ENCODE measurements at regions not wholly inside any gene's neighbourhood (a gene's known extent, or its start where the extent isn't known, plus 50 kb on each side); places are given as distances from the start of the nearest gene placed in this dataset.

DNA sequence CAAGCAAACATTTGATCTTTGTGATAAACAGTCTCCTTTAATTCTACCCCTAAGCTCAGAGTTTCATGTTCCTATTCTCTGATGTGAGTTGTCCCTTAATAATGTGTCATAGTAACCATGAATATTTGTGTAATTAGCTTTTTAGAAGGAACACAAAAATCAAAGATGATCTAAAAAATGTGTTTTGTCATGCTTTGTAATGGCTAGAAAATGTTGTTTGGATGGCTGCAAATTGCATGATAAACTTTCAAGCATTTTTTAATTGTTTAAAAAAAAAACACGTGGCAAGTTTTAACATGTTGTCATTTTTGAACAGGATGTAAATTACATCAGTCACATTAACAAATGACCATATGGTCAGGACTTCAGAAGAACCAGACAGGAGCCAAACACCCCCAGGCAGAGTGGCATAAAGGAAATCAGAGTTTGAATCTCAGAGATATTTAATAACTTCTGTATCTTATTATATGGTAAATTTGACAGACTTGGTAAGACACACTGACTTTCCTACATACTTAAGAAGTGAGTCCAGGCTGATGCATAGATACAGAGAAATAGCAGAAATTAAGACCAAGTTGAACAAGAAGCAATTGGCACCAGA is 223.9 kb upstream of the VEGFC start:
- no peak for DNase-seq (ENCODE audit: low read depth)
- no peak overlapping the region for H3K4me3 ChIP-seq (ENCODE audit: low read depth, low read length)

DNA sequence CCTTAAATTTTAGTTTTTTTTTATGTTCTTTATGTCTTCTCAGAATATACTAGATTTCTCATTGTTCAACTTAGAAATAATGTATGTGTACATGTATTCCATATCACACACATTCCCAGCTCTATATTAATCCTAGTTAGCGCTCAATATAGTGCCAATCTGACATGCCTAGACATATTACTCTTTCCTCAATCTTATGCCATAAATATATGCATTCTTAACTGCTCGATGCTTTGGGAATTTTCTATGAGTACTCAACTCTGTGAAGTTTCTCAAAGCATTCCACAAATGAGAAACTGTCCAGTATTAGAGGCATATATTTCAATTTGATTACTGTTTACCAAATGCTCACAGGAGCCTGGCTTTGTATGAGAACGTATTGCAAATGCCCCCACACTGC is 231.2 kb upstream of the VEGFC start:
- no peak overlapping the region for H3K4me3 ChIP-seq (ENCODE audit: low read depth, low read length)
- DNase-seq (ENCODE audit: low read depth): no peak

DNA sequence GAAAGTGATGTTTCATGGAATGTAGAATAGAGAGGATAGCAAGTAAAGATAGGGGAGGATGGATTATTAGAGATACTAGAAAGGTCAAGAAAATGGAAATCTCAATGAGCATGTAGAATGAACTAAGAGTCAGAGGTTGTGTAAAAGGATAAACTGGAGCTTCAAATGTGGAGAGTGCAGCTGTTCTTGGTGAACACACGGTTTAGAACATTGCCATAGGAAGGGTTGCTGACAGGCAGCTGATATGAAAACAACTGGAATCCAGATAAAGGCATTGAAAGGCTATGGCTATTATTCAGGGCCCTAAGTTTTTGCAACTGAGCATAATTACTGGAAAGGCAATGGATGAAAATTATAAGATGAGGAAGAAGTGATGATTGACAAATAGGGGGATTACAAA is 239.6 kb upstream of the VEGFC start:
- H3K4me3 ChIP-seq (ENCODE audit: low read depth, low read length): no peak overlapping the region
- DNase-seq (ENCODE audit: low read depth): no peak

DNA sequence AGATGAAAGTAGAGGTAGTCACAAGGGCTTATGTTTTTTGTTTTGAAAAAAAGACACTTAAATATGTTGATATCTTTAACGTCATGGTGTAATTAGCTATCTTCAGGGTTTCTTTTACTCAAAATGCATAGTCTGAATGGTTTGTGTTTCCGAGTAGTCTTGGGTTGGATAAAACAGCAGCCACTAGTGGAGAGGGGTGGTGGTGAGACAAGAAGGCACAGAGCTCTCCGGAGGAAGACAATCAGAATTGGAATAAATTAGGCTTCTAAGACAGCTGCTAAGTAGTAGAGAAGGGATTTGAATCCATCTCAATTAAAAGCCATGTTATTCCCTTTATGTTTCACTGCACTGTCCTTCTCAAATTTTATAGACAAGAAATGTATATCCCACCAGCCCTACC is 240.4 kb upstream of the VEGFC start:
- DNase-seq (ENCODE audit: low read depth): no peak
- H3K4me3 ChIP-seq (ENCODE audit: low read depth, low read length): no peak overlapping the region

DNA sequence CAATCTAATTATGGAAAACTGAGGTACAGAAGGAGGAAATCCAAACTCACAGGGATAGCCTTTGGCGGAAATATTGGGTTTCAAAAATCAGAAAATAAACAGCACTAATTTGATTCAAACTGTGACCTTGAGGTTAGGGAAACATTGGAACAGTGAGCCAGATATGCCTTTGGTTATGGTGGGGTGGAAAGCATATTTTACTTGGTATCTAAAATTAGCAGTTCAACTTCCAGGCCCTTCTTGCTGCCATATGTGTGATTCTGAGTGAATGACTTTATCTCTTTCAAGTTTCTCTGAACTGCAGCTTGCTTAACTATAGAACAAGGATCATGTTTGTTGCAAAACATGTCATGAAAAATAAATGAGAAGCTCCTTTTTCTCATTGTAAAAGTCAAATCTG is 240.9 kb upstream of the VEGFC start:
- H3K4me3 ChIP-seq (ENCODE audit: low read depth, low read length): no peak overlapping the region
- no peak for DNase-seq (ENCODE audit: low read depth)

DNA sequence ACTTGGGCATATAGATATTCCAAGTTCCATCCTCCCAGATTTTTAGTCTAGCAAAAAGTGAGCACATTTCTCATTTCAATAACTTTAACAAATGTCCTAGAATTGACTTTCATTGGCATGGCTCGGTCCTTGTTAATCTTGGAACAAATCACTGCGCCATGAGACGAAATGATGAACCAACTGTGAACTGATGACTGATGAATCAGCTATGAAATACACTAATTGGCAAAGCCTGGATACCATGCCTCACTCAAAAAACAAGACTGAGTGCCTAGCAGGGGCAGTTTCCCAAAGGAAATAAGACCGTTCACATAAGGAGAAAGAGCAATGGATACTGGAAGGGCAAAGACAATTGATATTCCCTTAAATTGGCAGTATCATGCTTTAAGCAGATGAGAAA is 248.6 kb upstream of the VEGFC start:
- DNase-seq (ENCODE audit: low read depth): no peak
- no peak overlapping the region for H3K4me3 ChIP-seq (ENCODE audit: low read depth, low read length)

DNA sequence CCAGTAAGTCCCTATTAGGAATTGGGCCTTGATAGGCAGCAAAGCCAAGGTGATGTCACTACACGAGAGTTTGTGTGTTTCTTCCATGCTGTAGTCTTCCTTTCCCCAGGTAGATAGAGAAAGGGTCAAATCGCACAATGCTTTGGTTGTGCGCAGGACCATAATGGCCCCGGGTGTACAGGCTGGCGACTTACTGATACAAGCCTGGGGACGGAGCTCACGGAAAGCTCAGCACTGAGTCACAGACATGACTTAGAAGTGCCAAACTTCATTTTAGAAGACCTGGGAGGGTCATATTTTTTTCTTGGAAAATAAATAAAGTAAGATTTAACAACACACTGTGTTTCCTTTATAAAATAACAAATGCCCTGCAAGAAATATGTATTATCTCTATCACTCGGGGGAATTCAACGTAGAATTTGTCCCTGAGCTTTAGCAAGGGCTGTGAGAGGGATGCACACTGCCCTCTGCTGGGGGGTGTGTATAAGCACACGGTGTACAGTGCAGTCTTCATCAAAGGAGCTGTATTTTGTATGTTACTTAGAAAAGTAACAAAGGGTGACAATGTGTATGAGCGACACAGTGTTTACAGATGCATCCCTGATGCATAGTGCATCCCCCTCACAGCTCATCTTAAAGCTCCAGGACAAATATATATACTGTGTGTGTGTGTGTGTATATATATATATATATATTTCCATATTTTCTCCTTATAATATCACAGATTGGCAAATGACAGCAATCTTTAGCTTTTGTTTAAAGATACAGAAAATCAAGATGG is 254.5 kb upstream of the VEGFC start:
- H3K4me3 ChIP-seq (ENCODE audit: low read depth, low read length): no peak overlapping the region
- peak; percentile 34 for DNase-seq (ENCODE audit: low read depth)

DNA sequence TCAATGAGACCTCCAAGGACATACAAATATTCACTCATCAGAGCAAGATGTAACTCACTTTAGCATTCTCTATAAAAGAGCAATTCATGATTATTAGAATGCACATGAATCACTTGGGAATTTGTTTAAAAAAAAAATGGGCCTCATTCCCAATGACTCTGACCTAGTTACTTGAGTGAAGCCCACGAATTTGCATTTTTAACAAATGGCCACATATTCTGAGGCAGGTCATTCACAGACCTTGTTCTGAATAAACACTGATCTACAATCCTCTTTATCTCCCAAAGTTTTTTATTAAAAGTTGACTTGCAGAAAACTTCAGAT is 255.1 kb upstream of the VEGFC start:
- H3K4me3 ChIP-seq (ENCODE audit: low read depth, low read length): no peak overlapping the region
- DNase-seq (ENCODE audit: low read depth): peak; percentile 4

DNA sequence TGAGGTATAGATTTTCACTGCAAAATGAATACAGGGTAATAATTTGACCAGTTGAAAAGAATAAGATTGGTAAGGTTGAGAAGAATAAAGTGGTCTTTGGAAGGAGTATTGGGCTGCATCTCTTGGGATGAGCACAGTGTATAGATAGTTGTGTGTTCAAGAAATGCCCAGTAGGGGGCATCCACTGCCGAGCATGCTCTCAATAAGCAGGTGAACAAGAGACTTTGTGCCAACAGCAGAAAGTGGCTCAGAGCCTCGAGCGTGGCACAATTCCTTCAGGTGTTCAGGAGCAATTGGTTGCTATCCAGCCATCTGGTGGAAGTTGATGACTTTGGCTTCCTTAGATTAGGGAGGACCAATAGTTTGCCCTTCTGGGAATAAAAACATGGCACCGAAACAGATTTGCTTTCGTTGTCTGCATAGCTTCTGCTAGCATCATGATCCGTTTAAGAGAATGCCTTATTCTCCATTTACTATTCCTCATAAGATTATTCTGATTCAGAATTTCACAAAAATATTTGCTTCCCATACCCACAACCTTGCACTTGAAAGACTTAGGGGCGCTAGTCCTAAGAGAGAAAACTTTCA is 258.1 kb upstream of the NEIL3 start:
- no peak for DNase-seq (ENCODE audit: low read depth)

DNA sequence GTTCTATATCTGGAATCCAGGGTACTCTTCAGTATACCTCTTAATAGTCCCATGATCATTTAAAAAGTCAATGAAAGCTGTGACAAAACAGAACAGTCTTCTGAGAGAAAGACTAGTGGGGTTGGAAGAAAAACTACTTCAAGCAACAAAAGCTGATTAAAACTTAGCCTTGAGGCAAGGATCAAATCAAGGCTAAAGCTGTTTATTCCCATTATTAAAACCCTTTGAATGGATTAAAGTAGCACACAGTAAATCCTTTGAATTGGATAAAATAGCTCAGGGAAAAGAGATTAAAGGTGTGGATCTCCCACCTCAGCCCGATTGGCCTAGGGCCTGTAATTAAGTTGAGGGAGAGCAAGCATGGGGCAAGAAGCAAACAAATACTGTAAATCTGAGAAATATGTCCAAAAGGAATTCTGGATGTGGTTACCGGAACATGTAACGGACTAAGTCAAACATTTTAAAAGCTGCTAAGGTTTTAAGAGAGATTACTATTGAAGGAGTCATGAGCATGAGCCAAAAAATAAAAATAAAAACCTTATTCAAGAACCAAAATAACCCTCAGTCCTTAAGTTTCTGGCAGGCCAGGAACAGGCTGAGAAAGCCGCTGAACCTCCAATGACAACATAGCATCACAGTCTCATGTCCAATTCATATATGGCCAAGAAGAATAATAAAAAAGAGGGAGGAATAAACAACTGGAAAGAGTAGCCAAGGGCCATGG is 257.3 kb upstream of the NEIL3 start:
- DNase-seq (ENCODE audit: low read depth): no peak
- H3K4me3 ChIP-seq (ENCODE audit: low read depth, low read length): no peak overlapping the region

More for the DNA sequence above, 258.1 kb upstream of the NEIL3 start:
- H3K4me3 ChIP-seq (ENCODE audit: low read depth, low read length): no peak overlapping the region

DNA sequence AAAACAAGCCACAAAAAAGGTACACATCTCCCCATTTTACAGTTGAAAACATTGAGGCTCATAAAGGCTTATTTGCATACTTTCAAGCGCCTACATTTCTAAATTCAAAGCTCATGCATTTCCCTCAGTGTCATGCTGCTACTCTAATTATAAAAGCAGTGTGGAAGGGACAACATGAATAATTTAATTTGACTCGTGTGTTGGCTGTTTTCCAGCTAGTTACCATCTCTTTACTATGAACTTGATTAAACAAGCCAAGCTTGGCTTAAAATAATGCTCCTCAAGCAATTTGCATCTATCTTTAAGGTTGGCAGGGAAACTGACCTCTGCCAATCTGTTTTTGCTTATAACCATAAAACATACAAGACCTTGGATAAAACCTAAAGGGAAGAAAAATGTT is 252.5 kb upstream of the NEIL3 start:
- DNase-seq (ENCODE audit: low read depth): no peak
- no peak overlapping the region for H3K4me3 ChIP-seq (ENCODE audit: low read depth, low read length)

DNA sequence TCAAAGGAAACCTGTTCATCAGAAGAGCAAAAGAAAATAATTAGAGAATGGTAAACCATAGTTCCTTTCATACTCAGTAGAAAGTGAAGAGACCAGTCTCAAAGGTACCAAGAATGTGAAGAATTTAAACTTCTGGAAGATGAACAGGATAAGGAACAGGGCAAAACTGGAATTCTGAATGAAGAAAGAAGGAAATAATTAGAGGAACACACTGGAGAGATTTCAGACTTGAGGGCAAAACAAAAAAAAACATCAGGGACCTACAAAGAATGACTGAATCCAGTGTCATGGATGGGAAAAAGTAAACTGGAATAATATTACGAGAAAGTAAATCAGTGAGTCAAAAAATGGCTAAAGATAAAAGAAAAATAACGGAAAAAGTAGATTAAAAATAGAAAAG is 245.6 kb upstream of the NEIL3 start:
- no peak overlapping the region for H3K4me3 ChIP-seq (ENCODE audit: low read depth, low read length)
- no peak for DNase-seq (ENCODE audit: low read depth)

DNA sequence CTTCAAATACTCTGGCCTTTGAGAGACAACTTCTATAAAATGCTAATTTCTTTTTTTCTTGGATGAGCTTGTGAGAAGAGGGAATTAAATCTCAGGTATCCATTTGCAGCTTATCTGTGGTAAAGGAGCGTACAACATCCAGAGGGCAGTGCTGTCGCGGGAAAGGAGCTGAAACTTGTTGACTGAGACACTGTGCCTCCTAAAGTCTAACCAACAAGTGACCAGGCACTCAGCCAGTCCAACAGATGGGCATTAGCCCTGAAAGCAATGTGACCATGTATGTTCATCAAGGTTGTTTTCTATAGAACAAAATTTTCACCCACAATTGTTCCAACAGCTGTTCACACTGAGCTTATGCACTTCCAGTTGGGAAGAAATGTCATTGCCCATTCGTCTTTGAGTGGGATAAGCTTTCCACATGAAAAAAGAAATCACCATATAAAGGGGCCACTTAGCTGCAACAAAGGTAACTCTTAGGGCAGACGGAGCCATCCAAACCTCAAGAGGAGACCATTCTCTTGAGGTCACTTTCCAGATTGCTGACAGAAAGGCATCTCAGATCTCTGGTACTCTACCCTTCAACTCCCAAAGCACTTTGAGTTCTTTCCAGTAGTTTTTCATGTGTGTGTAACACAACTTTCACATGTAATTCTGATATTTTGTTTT is 244.8 kb upstream of the NEIL3 start:
- peak; percentile 10 for DNase-seq (ENCODE audit: low read depth)
- H3K4me3 ChIP-seq (ENCODE audit: low read depth, low read length): no peak overlapping the region

DNA sequence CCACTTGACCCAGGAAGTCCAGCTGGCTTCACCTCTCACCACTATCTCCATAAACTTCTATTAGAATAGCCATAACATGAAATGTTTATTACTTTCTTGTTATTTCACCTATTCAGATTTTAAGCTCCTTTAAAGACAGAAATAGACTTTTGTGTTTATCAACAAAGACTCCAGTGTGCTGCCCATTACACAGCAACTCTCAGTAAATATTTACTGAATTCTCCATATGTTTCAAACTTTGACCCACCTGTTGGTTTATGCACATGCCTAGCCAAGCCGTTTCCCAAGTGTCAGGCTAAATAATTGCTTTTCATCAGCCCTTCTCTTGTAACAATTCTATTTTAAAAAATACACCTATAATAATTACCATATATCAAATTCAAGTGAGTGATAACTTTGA is 242.9 kb upstream of the NEIL3 start:
- H3K4me3 ChIP-seq (ENCODE audit: low read depth, low read length): no peak overlapping the region
- no peak for DNase-seq (ENCODE audit: low read depth)

DNA sequence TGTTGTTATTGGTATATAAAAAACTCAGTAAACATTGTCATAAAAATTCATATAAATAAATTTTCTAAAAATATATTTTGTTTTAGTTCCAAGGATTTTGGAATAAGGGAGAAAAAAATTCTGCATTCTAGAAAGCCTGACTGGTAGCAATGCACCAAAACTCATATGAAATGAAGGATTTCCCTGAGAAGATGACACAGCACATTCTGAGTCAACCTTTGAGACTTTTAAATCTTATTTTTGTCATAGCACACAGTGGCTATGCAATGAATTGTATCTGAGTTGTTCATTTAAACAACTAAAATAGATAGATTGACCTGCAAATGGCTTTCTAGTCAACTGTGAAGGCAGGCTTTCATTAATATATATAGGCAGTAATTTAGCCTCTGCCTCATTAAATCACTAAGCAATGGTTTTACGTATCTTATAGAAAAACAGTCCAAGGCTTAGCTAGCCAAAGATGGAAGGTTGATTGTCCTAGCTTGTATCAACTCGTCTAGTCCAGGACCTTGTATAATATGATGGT is 239.1 kb upstream of the NEIL3 start:
- no peak for DNase-seq (ENCODE audit: low read depth)
- H3K4me3 ChIP-seq (ENCODE audit: low read depth, low read length): no peak overlapping the region

DNA sequence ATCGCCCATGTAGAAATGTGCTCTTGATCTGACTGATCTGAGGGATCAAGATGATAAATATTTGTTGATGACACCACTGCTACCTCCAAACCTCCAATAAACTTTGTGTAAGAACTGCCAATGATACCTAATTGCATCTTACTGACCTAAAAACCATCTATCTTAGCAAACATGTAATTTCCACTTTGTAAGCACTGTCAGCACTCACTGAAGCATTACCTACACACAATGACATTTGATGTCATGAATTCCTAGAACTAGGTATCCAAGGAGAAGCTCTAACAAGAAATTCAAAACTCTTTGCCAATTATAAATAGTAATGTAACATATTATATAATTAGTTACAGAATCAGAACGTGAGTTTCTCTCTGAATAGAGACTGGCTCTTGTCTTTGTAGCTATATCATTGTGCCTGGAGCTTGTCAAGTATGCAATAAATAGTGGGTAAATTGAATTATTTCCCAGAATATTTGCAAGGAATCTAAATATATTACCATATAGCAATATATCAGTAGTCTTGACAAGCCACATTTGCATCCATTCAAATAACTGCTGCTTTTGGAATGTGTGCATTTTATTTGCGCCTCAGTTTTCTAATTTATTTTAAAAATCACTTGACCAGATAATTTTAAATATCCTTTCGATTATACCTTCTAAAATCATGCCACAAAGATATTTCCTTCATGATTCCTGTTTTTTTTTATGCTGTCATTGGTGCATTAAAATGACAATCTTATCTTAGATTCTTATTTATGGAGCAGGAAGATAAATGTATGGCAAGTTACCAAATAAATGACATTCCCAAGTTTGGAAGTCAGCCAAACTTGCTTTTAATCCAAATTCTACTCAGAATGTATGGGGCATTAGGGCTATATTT is 232.3 kb upstream of the NEIL3 start:
- no peak for DNase-seq (ENCODE audit: low read depth)
- H3K4me3 ChIP-seq (ENCODE audit: low read depth, low read length): no peak overlapping the region

DNA sequence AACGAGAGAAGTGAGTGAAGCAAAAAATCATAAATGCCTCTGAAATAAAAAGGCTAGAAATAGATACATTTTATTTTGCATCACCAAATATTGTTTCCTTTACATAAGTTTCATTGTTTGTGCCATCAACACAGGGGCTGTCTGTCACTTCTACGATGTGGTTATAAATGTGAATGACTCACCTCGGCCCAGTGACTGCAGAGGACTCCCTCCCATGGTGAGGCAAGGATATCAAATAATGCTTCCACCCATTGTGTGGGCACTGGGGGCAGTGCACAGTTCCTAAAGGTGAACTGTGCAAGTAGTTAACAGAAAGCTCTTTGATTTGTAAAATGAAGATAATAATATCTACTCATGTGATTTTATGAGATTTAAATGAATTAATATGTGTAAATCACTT is 230.3 kb upstream of the NEIL3 start:
- H3K4me3 ChIP-seq (ENCODE audit: low read depth, low read length): no peak overlapping the region
- DNase-seq (ENCODE audit: low read depth): no peak

DNA sequence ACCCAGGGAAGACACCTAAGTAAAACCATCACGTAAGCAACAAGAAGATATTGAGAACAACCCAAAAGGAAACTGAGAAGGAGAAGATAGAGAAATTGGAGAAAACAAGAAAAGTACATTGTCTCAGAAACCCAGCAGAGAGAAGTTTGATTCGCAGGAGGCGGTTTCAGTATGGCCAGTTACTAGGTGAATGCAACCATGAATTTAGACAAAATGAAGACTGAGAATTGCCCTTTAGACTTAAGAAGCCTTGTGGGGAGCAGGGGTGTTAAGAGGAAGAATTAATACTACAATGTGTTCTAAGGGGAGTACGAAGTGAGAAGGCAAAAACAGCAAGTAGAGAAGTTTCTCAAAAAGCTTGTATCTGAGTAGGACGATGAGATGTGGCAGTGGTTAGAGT is 229.3 kb upstream of the NEIL3 start:
- no peak for DNase-seq (ENCODE audit: low read depth)
- H3K4me3 ChIP-seq (ENCODE audit: low read depth, low read length): no peak overlapping the region

DNA sequence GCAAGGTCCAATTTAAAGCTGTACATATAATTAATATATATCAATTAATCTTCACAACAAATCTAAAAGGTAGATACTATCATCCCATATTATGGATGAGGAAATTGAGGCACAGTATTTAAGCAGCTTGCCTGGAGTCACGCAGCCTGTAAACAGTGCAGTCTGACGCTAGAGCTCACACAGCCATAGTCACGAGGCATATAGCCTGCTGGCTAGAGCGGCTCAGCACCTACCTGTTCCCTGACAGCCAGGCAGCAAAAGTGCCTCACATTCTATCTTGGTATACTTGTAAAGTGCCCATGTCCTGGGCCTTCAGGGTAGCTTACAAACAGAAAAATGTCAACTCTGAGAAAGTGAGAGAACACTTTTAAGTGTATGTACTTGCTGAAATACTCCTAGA is 222.6 kb upstream of the NEIL3 start:
- no peak for DNase-seq (ENCODE audit: low read depth)

More for the DNA sequence above, 222.6 kb upstream of the NEIL3 start:
- no peak overlapping the region for H3K4me3 ChIP-seq (ENCODE audit: low read depth, low read length)
